Islet precursor cell (in vitro differentiated cells): ENCODE measurements at regions not wholly inside any gene's neighbourhood (a gene's known extent, or its start where the extent isn't known, plus 50 kb on each side); places are given as distances from the start of the nearest gene placed in this dataset.
"Not testable (repeated sequence)": the region's sequence is repeated elsewhere in the genome, so short reads cannot be mapped to it uniquely, and the experiment has no call there.

Source experiments
- DNase-seq: peaks from one replicate; pipeline ENCODE4 v3.0.0-alpha.2; 2018

GRCh38 chr7:83882551-83882950, 233.6 kb upstream of the SEMA3E start:
- DNase-seq, result no peak

- no peak for DNase-seq
These were observed 230.1 kb upstream of the SEMA3E start for GRCh38 chr7:83879063-83879462.

- no peak for DNase-seq
These were observed 229.7 kb upstream of the SEMA3E start for GRCh38 chr7:83878614-83879013.

- peak; percentile 57 for DNase-seq
These were observed 227.7 kb upstream of the SEMA3E start for GRCh38 chr7:83876593-83876992.

GRCh38 chr7:83873459-83873858, 224.5 kb upstream of the SEMA3E start:
- DNase-seq, result no peak

GRCh38 chr7:83872501-83872900, 223.6 kb upstream of the SEMA3E start:
- no peak for DNase-seq

- DNase-seq, result no peak
These were observed 221.6 kb upstream of the SEMA3E start for GRCh38 chr7:83870515-83870914.

- DNase-seq, result no peak
These were observed 217.6 kb upstream of the SEMA3E start for GRCh38 chr7:83866582-83866981.

- no peak for DNase-seq
These were observed 215.6 kb upstream of the SEMA3E start for GRCh38 chr7:83864551-83864950.

- DNase-seq, result no peak
These were observed 215.0 kb upstream of the SEMA3E start for GRCh38 chr7:83863906-83864305.

- DNase-seq, result no peak
These were observed 212.9 kb upstream of the SEMA3E start for GRCh38 chr7:83861876-83862275.

- no peak for DNase-seq
These were observed 210.9 kb upstream of the SEMA3E start for GRCh38 chr7:83859827-83860226.

GRCh38 chr7:83857691-83858090, 208.8 kb upstream of the SEMA3E start:
- DNase-seq, result no peak

GRCh38 chr7:83856094-83856493, 207.2 kb upstream of the SEMA3E start:
- no peak for DNase-seq

GRCh38 chr7:83852136-83852535, 203.2 kb upstream of the SEMA3E start:
- DNase-seq, result no peak

GRCh38 chr7:83851551-83851950, 202.6 kb upstream of the SEMA3E start:
- no peak for DNase-seq

GRCh38 chr7:83850941-83851340, 202.0 kb upstream of the SEMA3E start:
- DNase-seq, result no peak

GRCh38 chr7:83850125-83850524, 201.2 kb upstream of the SEMA3E start:
- no peak for DNase-seq

- DNase-seq, result no peak
These were observed 200.2 kb upstream of the SEMA3E start for GRCh38 chr7:83849131-83849530.

GRCh38 chr7:83842894-83843293, 194.0 kb upstream of the SEMA3E start:
- DNase-seq, result no peak

GRCh38 chr7:83837683-83838082, 188.7 kb upstream of the SEMA3E start:
- no peak for DNase-seq

GRCh38 chr7:83836028-83836427, 187.1 kb upstream of the SEMA3E start:
- DNase-seq, result no peak

- no peak for DNase-seq
These were observed 186.5 kb upstream of the SEMA3E start for GRCh38 chr7:83835424-83835823.

GRCh38 chr7:83833721-83834120, 184.8 kb upstream of the SEMA3E start:
- DNase-seq, result not testable (repeated sequence)

- DNase-seq, result no peak
These were observed 183.1 kb upstream of the SEMA3E start for GRCh38 chr7:83832009-83832408.

- no peak for DNase-seq
These were observed 178.1 kb upstream of the SEMA3E start for GRCh38 chr7:83827036-83827435.
